ENCODE measurements at regions not wholly inside any gene's neighbourhood (a gene's known extent, or its start where the extent isn't known, plus 50 kb on each side); places are given as distances from the start of the nearest gene placed in this dataset.

GRCh38 chr11:104522123-104522522 lies 358.2 kb upstream of the PDGFD start:
- no peak for DNase-seq
- no peak for ATAC-seq
- intact Hi-C loops (cut with DNase I, micrococcal nuclease): no loop called here

DNA sequence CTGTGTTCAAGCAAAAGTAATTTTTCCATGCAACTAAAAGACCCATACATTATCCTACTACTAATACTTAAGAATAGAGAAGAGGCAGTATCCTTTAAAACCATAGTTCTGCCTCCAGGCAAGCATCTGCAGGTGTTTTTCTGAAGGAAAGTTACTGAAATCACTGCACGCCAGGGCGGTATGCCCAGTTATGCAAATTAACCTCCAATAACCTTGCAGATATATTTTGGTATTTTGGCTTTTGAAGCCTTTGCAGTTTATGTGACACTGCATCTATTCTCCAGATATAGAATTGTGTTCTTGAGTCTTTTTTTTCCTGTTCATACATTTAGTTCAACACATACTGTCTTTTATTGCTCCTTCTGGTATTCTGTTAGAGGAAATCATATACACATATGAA lies 346.2 kb upstream of the PDGFD start:
- intact Hi-C loops (cut with DNase I, micrococcal nuclease): no loop called here
- DNase-seq (no peak), ATAC-seq (no peak)

GRCh38 chr11:104490182-104490581 lies 326.2 kb upstream of the PDGFD start:
- no peak for ATAC-seq
- DNase-seq: no peak
- intact Hi-C loops (cut with DNase I, micrococcal nuclease): no loop called here

GRCh38 chr11:104488561-104488960 lies 324.6 kb upstream of the PDGFD start:
- ATAC-seq (no peak), DNase-seq (no peak)
- intact Hi-C loops (cut with DNase I, micrococcal nuclease): no loop called here

DNA sequence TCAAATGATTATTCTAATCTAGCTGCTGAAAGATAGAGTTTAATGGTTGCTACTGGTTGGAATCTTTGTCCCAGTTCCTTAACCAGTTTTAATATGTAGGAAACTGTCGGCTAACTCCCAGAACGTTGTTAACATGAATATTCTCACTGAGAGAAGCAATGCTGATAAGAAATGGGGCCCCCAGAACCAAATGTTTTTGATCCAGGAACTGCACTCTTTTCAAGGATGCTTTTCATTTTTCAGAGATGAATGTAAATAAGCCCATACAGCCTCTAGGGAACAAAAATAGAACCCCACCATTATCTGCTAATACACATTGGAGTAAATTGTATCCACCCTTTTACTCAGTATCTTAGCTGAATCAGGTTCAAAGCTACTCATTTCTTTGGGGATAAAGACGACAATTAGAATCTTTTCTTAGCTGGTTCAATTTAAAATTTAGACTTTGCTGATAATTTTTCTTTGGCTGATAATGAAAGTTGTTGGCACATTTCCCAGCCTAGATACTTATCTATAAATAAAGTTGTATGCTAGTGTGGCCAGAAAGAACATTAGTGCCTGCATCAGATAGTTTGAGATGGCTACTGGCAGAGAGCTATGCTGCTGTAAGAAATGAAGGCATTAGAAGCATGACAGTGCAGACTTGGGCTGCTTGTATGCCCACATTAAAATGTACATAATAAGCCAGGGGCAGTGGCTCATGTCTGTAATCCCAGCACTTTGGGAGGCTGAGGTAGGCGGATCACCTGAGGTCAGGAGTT lies 323.3 kb upstream of the PDGFD start:
- no peak for ATAC-seq
- DNase-seq: no peak
- intact Hi-C loops (cut with DNase I, micrococcal nuclease): no loop called here

- no peak for ATAC-seq
These were observed 321.0 kb upstream of the PDGFD start for GRCh38 chr11:104484804-104485554.

DNA sequence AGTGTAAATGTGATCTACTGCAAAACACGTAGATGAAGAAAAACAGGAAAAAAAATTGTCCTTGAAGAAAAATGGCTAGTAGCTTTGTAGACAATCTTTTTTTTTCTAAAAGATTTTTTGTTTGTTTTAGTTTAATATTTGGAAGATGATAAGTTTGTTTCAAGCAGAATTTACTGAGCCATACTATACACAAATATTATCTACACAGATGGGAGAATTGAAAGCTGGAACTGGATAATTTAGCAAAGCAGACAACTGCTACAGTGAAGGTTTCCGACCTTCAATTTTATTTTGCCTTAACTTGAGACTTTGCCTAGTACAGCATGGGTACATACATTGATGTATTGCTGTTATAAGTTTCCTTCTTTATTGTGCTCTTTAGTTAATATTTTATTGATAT lies 313.0 kb upstream of the PDGFD start:
- ATAC-seq: no peak
- intact Hi-C loops (cut with DNase I, micrococcal nuclease): no loop called here
- no peak for DNase-seq

More at GRCh38 chr11:104484804-104485554, 321.0 kb upstream of the PDGFD start:
- intact Hi-C loops (cut with DNase I, micrococcal nuclease): no loop called here
- DNase-seq: no peak

- intact Hi-C loops (cut with DNase I, micrococcal nuclease): no loop called here
- no peak for ATAC-seq
- no peak for DNase-seq
These were observed 312.5 kb upstream of the PDGFD start for GRCh38 chr11:104476454-104476853.

DNA sequence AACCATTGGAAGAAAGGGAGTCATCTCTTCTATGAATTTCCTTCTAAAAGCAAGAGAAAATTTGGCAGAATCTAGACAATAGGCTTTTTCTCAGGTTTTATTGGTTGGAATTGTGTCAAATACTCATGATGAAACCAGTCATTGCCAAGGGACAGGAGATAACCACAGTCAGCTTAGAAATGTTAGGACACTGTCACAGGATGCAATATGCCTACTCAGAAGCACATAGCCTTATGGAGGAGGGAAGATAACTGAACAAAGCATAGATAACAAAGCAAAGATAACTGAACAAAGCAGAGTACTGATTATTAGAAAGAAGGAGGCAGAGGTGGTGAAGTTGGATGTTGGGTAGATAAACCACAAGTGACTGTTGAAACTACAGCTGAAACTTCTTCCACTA lies 303.5 kb upstream of the PDGFD start:
- intact Hi-C loops (cut with DNase I, micrococcal nuclease): no loop called here
- DNase-seq: no peak
- no peak for ATAC-seq

- no peak for ATAC-seq
- intact Hi-C loops (cut with DNase I, micrococcal nuclease): no loop called here
These were observed 301.4 kb upstream of the PDGFD start for GRCh38 chr11:104465321-104465720.

DNA sequence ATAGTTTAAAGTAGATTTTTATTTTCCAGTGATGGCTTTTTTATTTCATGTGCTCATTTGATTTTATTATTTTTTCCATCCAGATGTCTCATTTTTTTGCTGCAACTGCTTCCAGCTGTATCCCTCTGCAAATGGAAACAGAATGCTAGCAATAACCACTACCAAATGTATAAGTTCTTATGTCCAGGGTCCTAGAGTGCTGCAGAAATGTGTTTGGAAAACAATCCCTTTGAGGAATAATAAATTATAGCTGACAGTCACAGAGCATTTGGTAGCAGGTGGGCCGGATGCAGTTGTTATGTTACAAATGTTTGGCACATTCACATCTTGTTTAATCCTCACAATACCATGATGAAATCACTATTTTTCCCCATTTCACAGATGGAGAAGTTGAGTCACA lies 300.7 kb upstream of the PDGFD start:
- DNase-seq (no peak), ATAC-seq (no peak)
- intact Hi-C loops (cut with DNase I, micrococcal nuclease): no loop called here

More at GRCh38 chr11:104465321-104465720, 301.4 kb upstream of the PDGFD start:
- DNase-seq: no peak

DNA sequence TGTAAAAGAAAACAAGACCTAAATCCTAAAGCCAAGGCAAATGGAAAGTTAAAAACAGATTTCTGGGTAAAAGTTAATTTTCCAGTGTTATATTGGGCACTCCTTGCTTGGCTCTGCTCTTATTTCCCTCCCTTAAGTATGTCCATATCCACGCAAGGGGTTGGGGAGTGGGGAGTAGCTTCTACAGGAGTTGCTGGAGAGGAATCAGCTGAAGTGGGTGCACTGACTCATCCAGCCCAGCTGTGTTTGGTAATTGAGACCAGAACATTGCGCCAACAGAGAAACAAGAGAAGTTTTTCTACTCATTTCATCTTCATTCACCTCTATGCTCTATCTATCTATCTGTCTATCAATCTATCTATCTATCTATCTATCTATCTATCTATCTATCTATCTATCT lies 298.4 kb upstream of the PDGFD start:
- ATAC-seq (no peak), DNase-seq (no peak)
- intact Hi-C loops (cut with DNase I, micrococcal nuclease): no loop called here

GRCh38 chr11:104451197-104451893 lies 287.4 kb upstream of the PDGFD start:
- intact Hi-C loops (cut with DNase I, micrococcal nuclease): no loop called here
- ATAC-seq: no peak
- DNase-seq: no peak

- DNase-seq (no peak), ATAC-seq (no peak)
- intact Hi-C loops (cut with DNase I, micrococcal nuclease): no loop called here
These were observed 279.4 kb upstream of the PDGFD start for GRCh38 chr11:104443387-104443786.

DNA sequence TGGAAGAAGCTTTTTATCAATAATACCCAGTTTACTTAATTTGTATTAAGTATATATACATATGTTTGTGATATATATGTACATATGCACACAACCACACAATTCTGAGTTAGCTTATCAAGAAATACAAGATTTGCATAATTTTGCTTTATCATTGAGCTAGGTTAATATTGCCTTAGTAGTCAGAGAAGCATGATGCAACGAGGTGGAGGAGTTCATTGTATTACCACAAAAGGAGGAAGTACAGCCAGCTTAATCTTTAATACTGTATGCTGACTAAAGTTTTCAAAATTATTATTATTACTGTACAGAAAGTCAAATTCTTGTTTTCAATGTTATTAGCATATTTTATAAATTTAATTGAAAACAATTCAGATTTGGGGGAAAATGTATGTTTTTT lies 278.4 kb upstream of the PDGFD start:
- intact Hi-C loops (cut with DNase I, micrococcal nuclease): no loop called here
- ATAC-seq (no peak), DNase-seq (no peak)

DNA sequence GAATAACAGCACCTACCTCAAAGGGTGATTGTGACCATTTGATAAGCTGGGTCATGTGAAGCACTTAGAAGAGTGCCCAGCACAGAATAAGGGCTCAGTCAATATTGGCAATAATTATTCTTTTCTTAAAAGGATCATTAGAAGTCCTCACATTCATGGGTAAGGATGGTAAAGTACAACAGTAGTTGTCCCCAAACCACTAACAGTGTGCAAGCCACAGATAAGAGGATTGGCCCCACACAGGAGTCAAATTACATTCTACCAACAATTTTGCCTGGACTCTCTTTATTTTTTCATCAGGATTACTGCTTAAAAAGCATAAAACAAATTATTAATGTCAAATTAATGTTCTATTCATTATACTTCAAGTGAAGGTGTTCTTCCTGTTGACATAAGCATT lies 271.5 kb upstream of the PDGFD start:
- intact Hi-C loops (cut with DNase I, micrococcal nuclease): no loop called here
- ATAC-seq (no peak), DNase-seq (no peak)

GRCh38 chr11:104433751-104434150 lies 269.8 kb upstream of the PDGFD start:
- intact Hi-C loops (cut with DNase I, micrococcal nuclease): no loop called here
- DNase-seq (no peak), ATAC-seq (no peak)

- DNase-seq: no peak
- intact Hi-C loops (cut with DNase I, micrococcal nuclease): no loop called here
- ATAC-seq: no peak
These were observed 269.0 kb upstream of the PDGFD start for GRCh38 chr11:104432981-104433380.

DNA sequence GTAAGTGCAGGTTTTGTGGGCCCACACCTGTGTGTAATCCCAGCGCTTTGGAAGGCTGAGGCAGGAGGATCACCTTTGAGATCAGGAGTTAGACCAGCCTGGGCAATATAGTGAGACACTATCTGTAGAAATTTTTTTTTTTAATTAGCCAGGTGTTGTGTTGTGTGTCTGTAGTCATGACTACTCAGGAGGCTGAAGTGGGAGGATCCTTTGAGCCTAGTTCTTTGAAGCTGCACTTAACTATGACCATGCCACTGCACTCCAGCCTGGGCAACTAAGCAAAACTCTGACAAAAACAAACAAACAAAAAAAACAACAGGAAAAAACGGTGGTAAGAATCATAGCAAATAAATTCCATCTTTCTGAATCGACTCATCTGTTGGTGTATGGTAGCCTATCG lies 268.6 kb upstream of the PDGFD start:
- DNase-seq (no peak), ATAC-seq (no peak)
- intact Hi-C loops (cut with DNase I, micrococcal nuclease): no loop called here

DNA sequence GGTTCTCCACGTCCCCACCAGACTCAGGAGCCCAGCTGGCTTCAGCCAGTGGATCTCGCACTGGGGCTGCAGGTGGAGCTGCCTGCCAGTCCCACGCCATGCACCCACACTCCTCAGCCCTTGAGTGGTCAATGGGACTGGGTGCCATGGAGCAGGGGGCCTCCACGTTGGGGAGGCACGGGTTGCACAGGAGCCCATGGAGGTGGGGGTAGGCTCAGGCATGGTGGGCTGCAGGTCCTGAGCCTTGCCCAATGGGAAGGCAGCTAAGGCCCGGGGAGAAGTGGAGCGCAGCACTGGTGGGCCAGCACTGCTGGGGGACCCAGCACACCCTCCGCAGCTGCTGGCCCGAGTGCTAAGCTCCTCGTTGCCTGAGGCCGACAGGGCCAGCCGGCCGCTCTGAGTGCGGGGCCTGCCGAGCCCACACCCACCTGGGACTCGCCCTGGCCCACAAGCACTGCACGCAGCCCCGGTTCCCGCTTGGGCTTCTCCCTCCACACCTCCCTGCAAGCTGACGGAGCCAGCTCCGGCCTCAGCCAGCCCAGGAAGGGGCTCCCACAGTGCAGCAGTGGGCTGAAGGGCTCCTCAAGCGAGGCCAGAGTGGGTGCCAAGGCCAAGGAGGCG lies 258.5 kb upstream of the PDGFD start:
- DNase-seq (no peak), ATAC-seq (no peak)
- intact Hi-C loops (cut with DNase I, micrococcal nuclease): no loop called here

All from left colon (tissue), 2 donors.